ENCODE measurements at regions not wholly inside any gene's neighbourhood (a gene's known extent, or its start where the extent isn't known, plus 50 kb on each side); places are given as distances from the start of the nearest gene placed in this dataset.

DNA sequence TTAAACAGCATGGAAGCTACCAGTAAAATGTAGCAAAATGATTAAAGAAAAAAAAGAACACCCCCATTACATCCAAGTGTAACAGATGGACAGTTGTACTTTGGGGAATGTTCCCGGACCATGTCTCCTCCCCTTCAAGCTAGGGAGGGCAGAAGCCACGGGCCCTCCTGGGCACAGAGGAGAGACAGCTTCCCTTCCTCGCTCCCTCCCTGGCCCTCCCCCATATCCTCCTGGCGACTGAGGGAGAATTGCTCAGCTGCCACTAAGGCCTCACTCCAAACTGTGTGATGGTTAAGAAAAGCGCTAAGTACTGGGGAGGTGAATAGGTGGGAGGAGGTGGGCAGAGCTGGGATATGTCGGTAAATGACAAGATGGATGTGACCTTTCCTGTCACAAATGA lies 358.0 kb downstream of the HRH4 start:
- POLR2A ChIA-PET: no interaction called here
- H3K36me3 ChIP-seq (ENCODE audit: control insufficient read depth, insufficient read depth, low read length): no peaks in the 10 kb centered on the region
- H3K9me3 ChIP-seq (ENCODE audit: control insufficient read depth, insufficient read depth, low read depth, low read length): no peaks in the 10 kb centered on the region
- no peaks in the 10 kb centered on the region for H3K4me1 ChIP-seq (ENCODE audit: control insufficient read depth, insufficient read depth, low read length)
- CTCF ChIA-PET: no interaction called here
- no peak for DNase-seq (ENCODE audit: low read depth, low spot score)
- no peak overlapping the region for H3K27ac ChIP-seq (ENCODE audit: low read length)
- intact Hi-C loops (cut with micrococcal nuclease; ENCODE audit: unreplicated experiment) (no loop called here), in situ Hi-C loops (cut with HindIII; ENCODE audit: low pct_unique_long_range_greater_than_20kb, low sequenced_read_pairs) (no loop called here)
- no peak overlapping the region for H3K4me3 ChIP-seq (ENCODE audit: low read depth in 2 of 2, low read length in 2 of 2)
- ATAC-seq: no peak
- TF ChIP-seq SIN3A (IDR thresholded peaks at IDR 0.05; ENCODE audit: borderline replicate concordance, insufficient read depth, low read depth, low read length) (no peak), TCF7L2 (IDR thresholded peaks at IDR 0.05; ENCODE audit: low read depth, low read length) (no peak), POLR2AphosphoS5 (IDR thresholded peaks at IDR 0.05; ENCODE audit: low read depth, low read length) (no peak)
- TF ChIP-seq, protein P1, sequence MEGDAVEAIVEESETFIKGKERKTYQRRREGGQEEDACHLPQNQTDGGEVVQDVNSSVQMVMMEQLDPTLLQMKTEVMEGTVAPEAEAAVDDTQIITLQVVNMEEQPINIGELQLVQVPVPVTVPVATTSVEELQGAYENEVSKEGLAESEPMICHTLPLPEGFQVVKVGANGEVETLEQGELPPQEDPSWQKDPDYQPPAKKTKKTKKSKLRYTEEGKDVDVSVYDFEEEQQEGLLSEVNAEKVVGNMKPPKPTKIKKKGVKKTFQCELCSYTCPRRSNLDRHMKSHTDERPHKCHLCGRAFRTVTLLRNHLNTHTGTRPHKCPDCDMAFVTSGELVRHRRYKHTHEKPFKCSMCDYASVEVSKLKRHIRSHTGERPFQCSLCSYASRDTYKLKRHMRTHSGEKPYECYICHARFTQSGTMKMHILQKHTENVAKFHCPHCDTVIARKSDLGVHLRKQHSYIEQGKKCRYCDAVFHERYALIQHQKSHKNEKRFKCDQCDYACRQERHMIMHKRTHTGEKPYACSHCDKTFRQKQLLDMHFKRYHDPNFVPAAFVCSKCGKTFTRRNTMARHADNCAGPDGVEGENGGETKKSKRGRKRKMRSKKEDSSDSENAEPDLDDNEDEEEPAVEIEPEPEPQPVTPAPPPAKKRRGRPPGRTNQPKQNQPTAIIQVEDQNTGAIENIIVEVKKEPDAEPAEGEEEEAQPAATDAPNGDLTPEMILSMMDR (IDR thresholded peaks at IDR 0.05): no peak
- TF ChIP-seq, protein P2, sequence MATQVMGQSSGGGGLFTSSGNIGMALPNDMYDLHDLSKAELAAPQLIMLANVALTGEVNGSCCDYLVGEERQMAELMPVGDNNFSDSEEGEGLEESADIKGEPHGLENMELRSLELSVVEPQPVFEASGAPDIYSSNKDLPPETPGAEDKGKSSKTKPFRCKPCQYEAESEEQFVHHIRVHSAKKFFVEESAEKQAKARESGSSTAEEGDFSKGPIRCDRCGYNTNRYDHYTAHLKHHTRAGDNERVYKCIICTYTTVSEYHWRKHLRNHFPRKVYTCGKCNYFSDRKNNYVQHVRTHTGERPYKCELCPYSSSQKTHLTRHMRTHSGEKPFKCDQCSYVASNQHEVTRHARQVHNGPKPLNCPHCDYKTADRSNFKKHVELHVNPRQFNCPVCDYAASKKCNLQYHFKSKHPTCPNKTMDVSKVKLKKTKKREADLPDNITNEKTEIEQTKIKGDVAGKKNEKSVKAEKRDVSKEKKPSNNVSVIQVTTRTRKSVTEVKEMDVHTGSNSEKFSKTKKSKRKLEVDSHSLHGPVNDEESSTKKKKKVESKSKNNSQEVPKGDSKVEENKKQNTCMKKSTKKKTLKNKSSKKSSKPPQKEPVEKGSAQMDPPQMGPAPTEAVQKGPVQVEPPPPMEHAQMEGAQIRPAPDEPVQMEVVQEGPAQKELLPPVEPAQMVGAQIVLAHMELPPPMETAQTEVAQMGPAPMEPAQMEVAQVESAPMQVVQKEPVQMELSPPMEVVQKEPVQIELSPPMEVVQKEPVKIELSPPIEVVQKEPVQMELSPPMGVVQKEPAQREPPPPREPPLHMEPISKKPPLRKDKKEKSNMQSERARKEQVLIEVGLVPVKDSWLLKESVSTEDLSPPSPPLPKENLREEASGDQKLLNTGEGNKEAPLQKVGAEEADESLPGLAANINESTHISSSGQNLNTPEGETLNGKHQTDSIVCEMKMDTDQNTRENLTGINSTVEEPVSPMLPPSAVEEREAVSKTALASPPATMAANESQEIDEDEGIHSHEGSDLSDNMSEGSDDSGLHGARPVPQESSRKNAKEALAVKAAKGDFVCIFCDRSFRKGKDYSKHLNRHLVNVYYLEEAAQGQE (IDR thresholded peaks at IDR 0.05; ENCODE audit: insufficient read depth in 1 of 2, low read depth in 2 of 2, low read length in 1 of 2): no peak
- H3K27me3 ChIP-seq (ENCODE audit: control insufficient read depth, insufficient read depth, low read length): peaks cover 3% of the 10 kb centered on the region; the same call in 1 of the 2 replicates
- BruUV-seq (replicated peaks): no TSS peak

DNA sequence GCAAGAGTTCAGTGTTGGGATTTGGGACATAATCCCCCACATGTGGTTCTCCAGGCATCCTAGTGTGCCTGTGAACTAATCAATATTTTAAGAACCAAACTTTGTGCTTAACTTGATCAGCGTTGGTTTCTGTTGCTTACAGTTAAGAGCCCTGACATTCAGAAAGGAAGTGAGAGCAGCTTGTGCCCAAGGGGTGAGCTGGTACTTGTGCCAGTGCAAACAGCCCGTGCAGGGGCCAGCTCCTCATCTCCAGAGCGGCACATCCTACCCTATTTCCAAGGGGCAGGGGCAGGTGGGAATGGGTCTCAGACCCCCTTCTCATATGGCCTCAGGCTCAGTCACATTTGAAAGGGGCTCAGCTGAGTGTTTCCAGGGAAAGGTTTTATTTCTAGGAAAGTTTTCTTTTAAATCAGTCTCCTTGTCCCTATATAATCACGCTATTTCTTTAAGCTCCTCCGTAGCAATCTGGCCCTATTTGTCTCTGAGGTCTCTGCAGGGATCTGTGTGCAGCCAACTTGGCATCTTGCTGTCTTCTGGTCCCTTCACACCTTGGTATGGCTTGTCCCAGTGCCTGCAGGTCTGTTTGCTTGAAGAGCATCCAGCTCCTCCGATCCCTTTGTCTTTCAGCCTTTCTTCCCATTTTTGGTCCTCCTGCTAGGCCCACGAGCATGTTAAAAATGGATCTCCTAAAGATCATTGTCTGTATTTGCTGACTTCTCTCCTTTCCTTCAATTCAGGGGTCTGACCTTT lies 358.9 kb downstream of the HRH4 start:
- no peak for DNase-seq (ENCODE audit: low read depth, low spot score)
- H3K4me3 ChIP-seq (ENCODE audit: low read depth in 2 of 2, low read length in 2 of 2): no peak overlapping the region
- no peaks in the 10 kb centered on the region for H3K4me1 ChIP-seq (ENCODE audit: control insufficient read depth, insufficient read depth, low read length)
- ChIA-PET CTCF (no interaction called here), POLR2A (interaction anchor here (0.6 kb wide), 1 partner anchor 56 kb away, joined by 4 read pairs; no protein-coding TSS in a partner anchor)
- intact Hi-C loops (cut with micrococcal nuclease; ENCODE audit: unreplicated experiment) (no loop called here), in situ Hi-C loops (cut with HindIII; ENCODE audit: low pct_unique_long_range_greater_than_20kb, low sequenced_read_pairs) (no loop called here)
- BruUV-seq (replicated peaks): no TSS peak
- no peak for ATAC-seq
- no peaks in the 10 kb centered on the region for H3K36me3 ChIP-seq (ENCODE audit: control insufficient read depth, insufficient read depth, low read length)
- TF ChIP-seq, protein P1 (IDR thresholded peaks at IDR 0.05): no peak
- TF ChIP-seq SIN3A (IDR thresholded peaks at IDR 0.05; ENCODE audit: borderline replicate concordance, insufficient read depth, low read depth, low read length) (no peak), POLR2AphosphoS5 (IDR thresholded peaks at IDR 0.05; ENCODE audit: low read depth, low read length) (no peak), TCF7L2 (IDR thresholded peaks at IDR 0.05; ENCODE audit: low read depth, low read length) (no peak)
- TF ChIP-seq, protein P2 (IDR thresholded peaks at IDR 0.05; ENCODE audit: insufficient read depth in 1 of 2, low read depth in 2 of 2, low read length in 1 of 2): no peak
- peaks cover 3% of the 10 kb centered on the region; the same call in 1 of the 2 replicates for H3K27me3 ChIP-seq (ENCODE audit: control insufficient read depth, insufficient read depth, low read length)
- no peak overlapping the region for H3K27ac ChIP-seq (ENCODE audit: low read length)
- H3K9me3 ChIP-seq (ENCODE audit: control insufficient read depth, insufficient read depth, low read depth, low read length): no peaks in the 10 kb centered on the region
